A549 (cell line): ENCODE measurements at regions not wholly inside any gene's neighbourhood (a gene's known extent, or its start where the extent isn't known, plus 50 kb on each side); places are given as distances from the start of the nearest gene placed in this dataset.

Source experiments
- ATAC-seq, 2 experiments: fragments of 200-7000 bp in 1 of 2; fragments of >200 bp in 1 of 2; cut with Nextera tagmentation in 1 of 2; cut with Tn5 transposase in 1 of 2; 3 replicates each; pipeline versions ENCODE4 v1.8.0 to v1.9.1; 2018 to 2020; ENCODE audit warnings: mild to moderate bottlenecking in 1 of 2, moderate library complexity in 1 of 2
- CTCF ChIA-PET: fragments of 300-600 bp; sonication (Branson Sonifier 250); formaldehyde crosslinking; extraction: SDS; loops from one replicate; lab custom pipeline; 2021; ENCODE audit warnings: antibody characterized with exemption, inconsistent platforms; lab: Yijun Ruan, JAX
- POLR2A ChIA-PET: fragments of 350-600 bp; formaldehyde crosslinking; extraction: SDS; loops from one replicate; lab custom pipeline; 2021; ENCODE audit warnings: antibody characterized with exemption, inconsistent platforms; lab: Yijun Ruan, JAX
- DNase-seq, 2 experiments: peaks; one replicate each; pipeline versions ENCODE4 v3.0.0 to v3.0.0-alpha.2; 2011 to 2016; ENCODE audit warnings: low read depth in 1 of 2, low spot score in 1 of 2
- FAIRE-seq: peaks from 2 replicates; lab custom pipeline; 2011; peaks lifted over from hg19 to GRCh38; lab: Jason Lieb, UNC
- H3K27ac ChIP-seq, 2 experiments: fragments of >200 bp; sonication (Bioruptor Twin); formaldehyde crosslinking; 3 replicates each; pipeline ENCODE4 v1.5.1; 2016 to 2017
- H3K4me1 ChIP-seq: fragments of >200 bp; sonication (Bioruptor Twin); formaldehyde crosslinking; 3 replicates; pipeline ENCODE4 v1.6.1; 2016
- H3K4me2 ChIP-seq: fragments of >200 bp; sonication (Bioruptor Twin); formaldehyde crosslinking; 3 replicates; pipeline ENCODE4 v1.6.1; 2016
- H3K4me3 ChIP-seq: fragments of >200 bp; sonication (Bioruptor Twin); formaldehyde crosslinking; 3 replicates; pipeline ENCODE4 v1.5.1; 2016
- H3K9me3 ChIP-seq: fragments of >200 bp; sonication (Bioruptor Twin); formaldehyde crosslinking; 3 replicates; pipeline ENCODE4 v1.6.1; 2016
- CBX8 ChIP-seq: fragments of 200-600 bp; sonication (generic); IDR thresholded peaks from 2 replicates; pipeline ENCODE4 v1.6.1; 2016
- CHD2 ChIP-seq: fragments of 150-350 bp; IDR thresholded peaks from 2 replicates; pipeline ENCODE4 v1.6.1; 2014; ENCODE audit warnings: low read length; ENCODE audit not compliant: partially characterized antibody
- EHMT2 ChIP-seq: fragments of 200-600 bp; sonication (generic); IDR thresholded peaks from 2 replicates; pipeline ENCODE4 v1.6.1; 2016; ENCODE audit warnings: antibody characterized with exemption, low read depth, mild to moderate bottlenecking, moderate library complexity
- EP300 ChIP-seq, 2 experiments: fragments of >200 bp; sonication (Bioruptor Twin); formaldehyde crosslinking; IDR thresholded peaks; 2 replicates in 1 of 2; 3 replicates in 1 of 2; pipeline ENCODE4 v1.6.1; 2016 to 2017
- ESRRA ChIP-seq: fragments of 150-350 bp; IDR thresholded peaks from 2 replicates; pipeline ENCODE4 v1.6.1; 2014; ENCODE audit warnings: mild to moderate bottlenecking, low read length, borderline replicate concordance
- FOXS1 ChIP-seq: fragments of 250-450 bp; sonication (Bioruptor Pico); IDR thresholded peaks from 2 replicates; pipeline ENCODE4 v1.5.0; 2020; ENCODE audit warnings: mild to moderate bottlenecking, moderate library complexity
- HDAC2 ChIP-seq: fragments of 200-600 bp; sonication (generic); IDR thresholded peaks from 2 replicates; pipeline ENCODE4 v1.6.1; 2016
- NPAS2 ChIP-seq: fragments of 250-450 bp; sonication (Bioruptor Pico); IDR thresholded peaks from 2 replicates; pipeline ENCODE4 v1.8.0; 2022; ENCODE audit warnings: mild to moderate bottlenecking, moderate library complexity, borderline replicate concordance
- NR3C1 ChIP-seq: fragments of >200 bp; sonication (Bioruptor Twin); formaldehyde crosslinking; IDR thresholded peaks from 3 replicates; pipeline ENCODE4 v1.6.1; 2017
- PHF8 ChIP-seq: fragments of 200-600 bp; sonication (generic); IDR thresholded peaks from 2 replicates; pipeline ENCODE4 v1.6.1; 2016; ENCODE audit warnings: low read depth, mild to moderate bottlenecking, antibody characterized with exemption, moderate library complexity, borderline replicate concordance
- RAD21 ChIP-seq, 2 experiments: fragments of >200 bp in 1 of 2; sonication (Bioruptor Twin) in 1 of 2; formaldehyde crosslinking in 1 of 2; IDR thresholded peaks in 1 of 2; conservative IDR thresholded peaks in 1 of 2; 2 replicates in 1 of 2; 3 replicates in 1 of 2; pipeline ENCODE4 v1.6.1; 2012 to 2018; ENCODE audit warnings: inconsistent platforms in 1 of 2
- RNF2 ChIP-seq: fragments of 200-600 bp; sonication (generic); IDR thresholded peaks from 2 replicates; pipeline ENCODE4 v1.6.1; 2016; ENCODE audit warnings: low read depth, mild to moderate bottlenecking, antibody characterized with exemption, moderate library complexity, borderline replicate concordance
- SMC3 ChIP-seq: fragments of >200 bp; sonication (Bioruptor Twin); formaldehyde crosslinking; IDR thresholded peaks from 3 replicates; pipeline ENCODE4 v1.6.1; 2018; ENCODE audit warnings: inconsistent platforms
- TFCP2L1 ChIP-seq: fragments of 250-450 bp; sonication (Bioruptor Pico); IDR thresholded peaks from 2 replicates; pipeline ENCODE4 v1.5.0; 2021; ENCODE audit warnings: mild to moderate bottlenecking
- ZC3H11A ChIP-seq: fragments of 450-650 bp; IDR thresholded peaks from 2 replicates; pipeline ENCODE4 v1.6.1; 2014; ENCODE audit warnings: antibody characterized with exemption, mild to moderate bottlenecking
- WGBS: methylation state at CpG from one replicate; pipeline ENCODE4 v1.1.6; 2017; ENCODE audit errors: missing lambda C conversion rate; 5-methylcytosine and 5-hydroxymethylcytosine counted together
- TF ChIP-seq, protein P1 (sequence below): fragments of >200 bp; sonication (Bioruptor Twin); formaldehyde crosslinking; IDR thresholded peaks from 3 replicates; pipeline ENCODE4 v1.5.1; 2016
- TF ChIP-seq, protein P2 (sequence below): fragments of 250-450 bp; sonication (Bioruptor Pico); IDR thresholded peaks from 2 replicates; pipeline ENCODE4 v1.5.0; 2020; ENCODE audit warnings: low read depth, mild to moderate bottlenecking, moderate library complexity
- TF ChIP-seq, protein P3 (sequence below): IDR thresholded peaks from 2 replicates; pipeline ENCODE4 v1.6.1; 2012
- TF ChIP-seq, protein P4 (sequence below): fragments of 450-650 bp; IDR thresholded peaks from 2 replicates; pipeline ENCODE4 v1.6.1; 2014; ENCODE audit warnings: antibody characterized with exemption
- TF ChIP-seq, protein P5 (sequence below): fragments of 200-600 bp; sonication (generic); IDR thresholded peaks from 2 replicates; pipeline ENCODE4 v1.6.1; 2016; ENCODE audit warnings: antibody characterized with exemption, mild to moderate bottlenecking, moderate library complexity
- TF ChIP-seq, protein P6 (sequence below): fragments of 150-350 bp; IDR thresholded peaks from 2 replicates; pipeline ENCODE4 v1.6.1; 2014; ENCODE audit warnings: low read depth, mild to moderate bottlenecking, low read length

DNA sequence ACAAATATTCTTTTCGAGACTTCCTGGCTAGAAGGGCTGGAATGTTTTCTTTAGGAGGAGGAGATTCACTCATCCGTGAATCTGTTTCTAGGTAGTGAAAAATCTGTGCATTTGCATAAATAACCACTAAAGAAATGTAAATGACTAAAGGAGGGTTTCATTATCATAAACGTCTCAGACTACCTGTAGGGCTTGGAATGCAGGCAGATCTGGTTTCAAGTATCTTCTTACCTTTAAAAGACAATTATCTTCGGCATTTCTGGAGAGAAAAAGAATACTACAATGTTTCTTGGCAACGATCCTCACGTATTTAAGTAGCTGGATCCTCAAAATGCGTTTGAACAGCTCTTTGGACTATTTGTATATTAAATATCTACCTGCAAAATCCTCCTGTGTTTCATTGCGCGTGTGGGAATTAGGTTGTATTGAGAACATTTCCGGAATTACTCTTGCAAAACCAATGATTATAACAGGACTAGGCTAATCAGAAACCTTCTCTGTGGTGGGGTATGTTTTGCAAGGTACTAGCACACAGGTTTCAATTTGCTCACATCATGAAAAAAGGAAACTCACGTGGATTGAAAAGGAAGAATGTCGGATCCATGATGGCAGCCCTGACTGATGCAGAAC lies 291.1 kb upstream of the ARGLU1 start:
- Histone ChIP-seq H3K4me2 (no peak overlapping the region), H3K27ac (no peak overlapping the region), H3K9me3 (no peaks in the 10 kb centered on the region), H3K4me3 (no peak overlapping the region), H3K4me1 (no peaks in the 10 kb centered on the region)
- DNase-seq: no peak
- CTCF ChIA-PET: no interaction called here
- no peak for TF ChIP-seq RAD21 (conservative IDR thresholded peaks at IDR 0.05 in 1 of 2, IDR thresholded peaks at IDR 0.05 in 1 of 2)
- WGBS: 19% methylated on average over 12 of the region's 12 CpGs
- ATAC-seq: no peak
- FAIRE-seq: no peak
- POLR2A ChIA-PET: no interaction called here

DNA sequence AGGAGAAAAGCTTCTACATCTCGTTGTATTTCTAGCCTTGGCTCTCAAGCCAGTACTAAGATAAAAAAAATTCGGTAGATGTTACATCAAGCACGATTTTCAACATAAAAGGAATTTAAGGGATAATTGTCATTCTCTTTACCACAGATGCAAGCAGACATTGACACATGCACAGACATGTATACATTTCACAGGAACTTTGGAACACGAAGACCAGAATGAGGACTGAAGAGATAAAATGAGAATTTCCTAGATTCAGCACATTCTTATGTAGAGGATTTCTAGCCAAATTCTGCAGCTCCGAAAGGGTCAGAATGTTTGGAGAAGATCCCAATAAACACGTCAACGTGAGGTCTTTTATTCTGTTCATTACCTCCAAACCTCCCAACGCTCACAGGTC lies 284.5 kb upstream of the ARGLU1 start:
- no peak overlapping the region for H3K27ac ChIP-seq
- no peak overlapping the region for H3K4me2 ChIP-seq
- FAIRE-seq (no peak), DNase-seq (no peak), ATAC-seq (no peak)
- 6% methylated on average over 8 of the region's 8 CpGs for WGBS
- TF ChIP-seq, protein P1, sequence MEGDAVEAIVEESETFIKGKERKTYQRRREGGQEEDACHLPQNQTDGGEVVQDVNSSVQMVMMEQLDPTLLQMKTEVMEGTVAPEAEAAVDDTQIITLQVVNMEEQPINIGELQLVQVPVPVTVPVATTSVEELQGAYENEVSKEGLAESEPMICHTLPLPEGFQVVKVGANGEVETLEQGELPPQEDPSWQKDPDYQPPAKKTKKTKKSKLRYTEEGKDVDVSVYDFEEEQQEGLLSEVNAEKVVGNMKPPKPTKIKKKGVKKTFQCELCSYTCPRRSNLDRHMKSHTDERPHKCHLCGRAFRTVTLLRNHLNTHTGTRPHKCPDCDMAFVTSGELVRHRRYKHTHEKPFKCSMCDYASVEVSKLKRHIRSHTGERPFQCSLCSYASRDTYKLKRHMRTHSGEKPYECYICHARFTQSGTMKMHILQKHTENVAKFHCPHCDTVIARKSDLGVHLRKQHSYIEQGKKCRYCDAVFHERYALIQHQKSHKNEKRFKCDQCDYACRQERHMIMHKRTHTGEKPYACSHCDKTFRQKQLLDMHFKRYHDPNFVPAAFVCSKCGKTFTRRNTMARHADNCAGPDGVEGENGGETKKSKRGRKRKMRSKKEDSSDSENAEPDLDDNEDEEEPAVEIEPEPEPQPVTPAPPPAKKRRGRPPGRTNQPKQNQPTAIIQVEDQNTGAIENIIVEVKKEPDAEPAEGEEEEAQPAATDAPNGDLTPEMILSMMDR: no peak
- TF ChIP-seq CBX8 (no peak), NR3C1 (no peak), SMC3 (no peak), RAD21 (conservative IDR thresholded peaks at IDR 0.05 in 1 of 2, IDR thresholded peaks at IDR 0.05 in 1 of 2) (no peak), NPAS2 (CRISPR knock-in tag) (no peak), ESRRA (no peak), RNF2 (no peak)
- TF ChIP-seq, protein P2, sequence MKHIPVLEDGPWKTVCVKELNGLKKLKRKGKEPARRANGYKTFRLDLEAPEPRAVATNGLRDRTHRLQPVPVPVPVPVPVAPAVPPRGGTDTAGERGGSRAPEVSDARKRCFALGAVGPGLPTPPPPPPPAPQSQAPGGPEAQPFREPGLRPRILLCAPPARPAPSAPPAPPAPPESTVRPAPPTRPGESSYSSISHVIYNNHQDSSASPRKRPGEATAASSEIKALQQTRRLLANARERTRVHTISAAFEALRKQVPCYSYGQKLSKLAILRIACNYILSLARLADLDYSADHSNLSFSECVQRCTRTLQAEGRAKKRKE (CRISPR knock-in tag): no peak
- TF ChIP-seq, protein P3, sequence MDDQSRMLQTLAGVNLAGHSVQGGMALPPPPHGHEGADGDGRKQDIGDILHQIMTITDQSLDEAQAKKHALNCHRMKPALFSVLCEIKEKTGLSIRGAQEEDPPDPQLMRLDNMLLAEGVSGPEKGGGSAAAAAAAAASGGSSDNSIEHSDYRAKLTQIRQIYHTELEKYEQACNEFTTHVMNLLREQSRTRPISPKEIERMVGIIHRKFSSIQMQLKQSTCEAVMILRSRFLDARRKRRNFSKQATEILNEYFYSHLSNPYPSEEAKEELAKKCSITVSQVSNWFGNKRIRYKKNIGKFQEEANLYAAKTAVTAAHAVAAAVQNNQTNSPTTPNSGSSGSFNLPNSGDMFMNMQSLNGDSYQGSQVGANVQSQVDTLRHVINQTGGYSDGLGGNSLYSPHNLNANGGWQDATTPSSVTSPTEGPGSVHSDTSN: no peak
- no peaks in the 10 kb centered on the region for H3K4me1 ChIP-seq
- no peaks in the 10 kb centered on the region for H3K9me3 ChIP-seq
- ChIA-PET POLR2A (no interaction called here), CTCF (no interaction called here)
- no peak overlapping the region for H3K4me3 ChIP-seq

DNA sequence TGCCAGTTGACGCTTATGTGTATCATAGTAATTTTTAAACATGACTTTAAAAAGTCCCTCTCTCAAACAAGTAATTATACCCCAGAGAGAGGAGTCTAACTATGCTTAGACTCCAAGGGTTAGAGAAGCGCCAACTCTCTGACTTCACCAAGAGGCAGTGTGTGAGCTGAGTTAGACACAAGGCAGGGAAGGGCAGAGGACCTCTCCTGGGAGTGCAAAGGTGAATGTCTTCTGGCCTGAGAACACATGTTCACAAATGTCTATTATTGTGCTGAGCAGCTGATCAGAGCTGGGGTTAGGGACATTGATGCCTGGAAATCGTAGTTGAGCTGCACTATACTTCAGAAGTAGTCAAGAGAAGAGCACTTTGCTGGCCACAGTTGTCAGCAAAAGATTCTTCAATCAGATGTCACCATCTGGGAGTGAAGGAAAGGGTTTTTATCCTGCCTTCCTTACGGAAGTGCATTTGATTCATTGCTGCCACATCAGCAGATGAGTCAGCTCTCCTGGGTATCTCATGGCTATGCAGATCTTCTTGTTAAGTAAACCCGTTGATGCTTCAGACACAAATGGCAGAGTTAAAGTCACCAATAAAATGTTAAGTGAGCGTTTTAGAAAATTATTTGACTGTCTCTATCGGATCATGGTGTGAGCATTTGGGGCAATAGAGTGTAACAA lies 283.2 kb upstream of the ARGLU1 start:
- DNase-seq (no peak), FAIRE-seq (no peak), ATAC-seq (no peak)
- 14% methylated on average over 7 of the region's 7 CpGs for WGBS
- TF ChIP-seq EP300 (IDR thresholded peaks at IDR 0.05) (no peak), HDAC2 (no peak), PHF8 (no peak), CHD2 (no peak), SMC3 (no peak), ESRRA (no peak), TFCP2L1 (no peak), FOXS1 (CRISPR knock-in tag) (no peak), EHMT2 (no peak), ZC3H11A (no peak)
- TF ChIP-seq, protein P4, sequence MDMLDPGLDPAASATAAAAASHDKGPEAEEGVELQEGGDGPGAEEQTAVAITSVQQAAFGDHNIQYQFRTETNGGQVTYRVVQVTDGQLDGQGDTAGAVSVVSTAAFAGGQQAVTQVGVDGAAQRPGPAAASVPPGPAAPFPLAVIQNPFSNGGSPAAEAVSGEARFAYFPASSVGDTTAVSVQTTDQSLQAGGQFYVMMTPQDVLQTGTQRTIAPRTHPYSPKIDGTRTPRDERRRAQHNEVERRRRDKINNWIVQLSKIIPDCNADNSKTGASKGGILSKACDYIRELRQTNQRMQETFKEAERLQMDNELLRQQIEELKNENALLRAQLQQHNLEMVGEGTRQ: no peak
- TF ChIP-seq, protein P5, sequence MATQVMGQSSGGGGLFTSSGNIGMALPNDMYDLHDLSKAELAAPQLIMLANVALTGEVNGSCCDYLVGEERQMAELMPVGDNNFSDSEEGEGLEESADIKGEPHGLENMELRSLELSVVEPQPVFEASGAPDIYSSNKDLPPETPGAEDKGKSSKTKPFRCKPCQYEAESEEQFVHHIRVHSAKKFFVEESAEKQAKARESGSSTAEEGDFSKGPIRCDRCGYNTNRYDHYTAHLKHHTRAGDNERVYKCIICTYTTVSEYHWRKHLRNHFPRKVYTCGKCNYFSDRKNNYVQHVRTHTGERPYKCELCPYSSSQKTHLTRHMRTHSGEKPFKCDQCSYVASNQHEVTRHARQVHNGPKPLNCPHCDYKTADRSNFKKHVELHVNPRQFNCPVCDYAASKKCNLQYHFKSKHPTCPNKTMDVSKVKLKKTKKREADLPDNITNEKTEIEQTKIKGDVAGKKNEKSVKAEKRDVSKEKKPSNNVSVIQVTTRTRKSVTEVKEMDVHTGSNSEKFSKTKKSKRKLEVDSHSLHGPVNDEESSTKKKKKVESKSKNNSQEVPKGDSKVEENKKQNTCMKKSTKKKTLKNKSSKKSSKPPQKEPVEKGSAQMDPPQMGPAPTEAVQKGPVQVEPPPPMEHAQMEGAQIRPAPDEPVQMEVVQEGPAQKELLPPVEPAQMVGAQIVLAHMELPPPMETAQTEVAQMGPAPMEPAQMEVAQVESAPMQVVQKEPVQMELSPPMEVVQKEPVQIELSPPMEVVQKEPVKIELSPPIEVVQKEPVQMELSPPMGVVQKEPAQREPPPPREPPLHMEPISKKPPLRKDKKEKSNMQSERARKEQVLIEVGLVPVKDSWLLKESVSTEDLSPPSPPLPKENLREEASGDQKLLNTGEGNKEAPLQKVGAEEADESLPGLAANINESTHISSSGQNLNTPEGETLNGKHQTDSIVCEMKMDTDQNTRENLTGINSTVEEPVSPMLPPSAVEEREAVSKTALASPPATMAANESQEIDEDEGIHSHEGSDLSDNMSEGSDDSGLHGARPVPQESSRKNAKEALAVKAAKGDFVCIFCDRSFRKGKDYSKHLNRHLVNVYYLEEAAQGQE: no peak
- TF ChIP-seq, protein P6, sequence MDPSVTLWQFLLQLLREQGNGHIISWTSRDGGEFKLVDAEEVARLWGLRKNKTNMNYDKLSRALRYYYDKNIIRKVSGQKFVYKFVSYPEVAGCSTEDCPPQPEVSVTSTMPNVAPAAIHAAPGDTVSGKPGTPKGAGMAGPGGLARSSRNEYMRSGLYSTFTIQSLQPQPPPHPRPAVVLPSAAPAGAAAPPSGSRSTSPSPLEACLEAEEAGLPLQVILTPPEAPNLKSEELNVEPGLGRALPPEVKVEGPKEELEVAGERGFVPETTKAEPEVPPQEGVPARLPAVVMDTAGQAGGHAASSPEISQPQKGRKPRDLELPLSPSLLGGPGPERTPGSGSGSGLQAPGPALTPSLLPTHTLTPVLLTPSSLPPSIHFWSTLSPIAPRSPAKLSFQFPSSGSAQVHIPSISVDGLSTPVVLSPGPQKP: no peak
- CTCF ChIA-PET: no interaction called here
- Histone ChIP-seq H3K9me3 (no peaks in the 10 kb centered on the region), H3K4me1 (no peaks in the 10 kb centered on the region), H3K4me3 (no peak overlapping the region), H3K27ac (no peak overlapping the region), H3K4me2 (no peak overlapping the region)
- POLR2A ChIA-PET: no interaction called here
